Transverse colon (tissue), 4 donors: ENCODE measurements at regions not wholly inside any gene's neighbourhood (a gene's known extent, or its start where the extent isn't known, plus 50 kb on each side); places are given as distances from the start of the nearest gene placed in this dataset.
A peak's percentile ranks its signal among the peaks of the same experiment; 100 is the strongest.

Experiments used
- DNase-seq: peaks from one replicate; pipeline ENCODE4 v3.0.0-alpha.2; 2019
- H3K27ac ChIP-seq, 4 donors: fragments of 200-600 bp; sonication (generic); 2 replicates each; pipeline ENCODE4 v1.5.1; 2016 to 2018; ENCODE audit warnings: inconsistent platforms in 4 of 4
- H3K27me3 ChIP-seq: fragments of 200-600 bp; sonication (generic); 2 replicates; pipeline ENCODE4 v1.5.1; 2017; ENCODE audit warnings: inconsistent platforms
- H3K36me3 ChIP-seq, 4 donors: fragments of 200-600 bp; sonication (generic); 2 replicates each; pipeline ENCODE4 v1.5.1; 2017 to 2019; ENCODE audit warnings: inconsistent platforms in 4 of 4
- H3K4me1 ChIP-seq, 4 donors: fragments of 200-600 bp; sonication (generic); 2 replicates each; pipeline ENCODE4 v1.5.1; 2017 to 2020; ENCODE audit warnings: inconsistent platforms in 4 of 4
- H3K4me3 ChIP-seq, 4 donors: fragments of 200-600 bp; sonication (generic); 1 replicate in 1 of 4; 2 replicates in 3 of 4; pipeline versions ENCODE4 v1.5.1 to v1.6.1; 2017 to 2019; ENCODE audit warnings: inconsistent platforms in 4 of 4
- H3K9me3 ChIP-seq, 2 donors: fragments of 200-600 bp; sonication (generic); 2 replicates each; pipeline ENCODE4 v1.5.1; 2017 to 2019; ENCODE audit warnings: inconsistent platforms in 2 of 2
- EP300 ChIP-seq: sonication (generic); formaldehyde crosslinking; IDR thresholded peaks from one replicate; pipeline ENCODE4 v1.6.1; 2017; ENCODE audit warnings: antibody characterized with exemption, low read depth
- POLR2A ChIP-seq: fragments of 450-650 bp; IDR thresholded peaks from one replicate; pipeline ENCODE4 v1.6.1; 2016; ENCODE audit warnings: antibody characterized with exemption, mild to moderate bottlenecking, moderate library complexity
- POLR2AphosphoS5 ChIP-seq, 3 donors: sonication (generic); formaldehyde crosslinking; IDR thresholded peaks; one replicate each; pipeline ENCODE4 v1.6.1; 2016; ENCODE audit warnings: antibody characterized with exemption in 3 of 3
- WGBS, 2 donors: methylation state at CpG; one replicate each; pipeline ENCODE4 v1.1.5; 2018; ENCODE audit warnings: low coverage in 1 of 2; 5-methylcytosine and 5-hydroxymethylcytosine counted together
- in situ Hi-C, 4 donors: fragments of 200-750 bp; cut with MboI; loops; one replicate each; pipeline versions ENCODE4 v1.15.0 to v1.15.1; 2017; ENCODE audit warnings: low sequenced_read_pairs in 3 of 4, low pct_ligation_motif_present in 1 of 4, low pct_unique_long_range_greater_than_20kb in 1 of 4
- intact Hi-C: fragments of 100-400 bp; cut with DNase I; formaldehyde crosslinking; loops from one replicate; pipeline ENCODE4 v1.15.1; 2023; ENCODE audit warnings: low total_unique reads
- TF ChIP-seq, protein P1 (sequence below), 5 experiments: fragments of 200-600 bp in 3 of 5; fragments of 450-650 bp in 2 of 5; sonication (generic) in 3 of 5; IDR thresholded peaks; 1 replicate in 2 of 5; 2 replicates in 3 of 5; pipeline ENCODE4 v1.5.1; 2016 to 2017; ENCODE audit warnings: antibody characterized with exemption in 5 of 5, inconsistent platforms in 3 of 5, mild to moderate bottlenecking in 2 of 5, moderate library complexity in 1 of 5

DNA sequence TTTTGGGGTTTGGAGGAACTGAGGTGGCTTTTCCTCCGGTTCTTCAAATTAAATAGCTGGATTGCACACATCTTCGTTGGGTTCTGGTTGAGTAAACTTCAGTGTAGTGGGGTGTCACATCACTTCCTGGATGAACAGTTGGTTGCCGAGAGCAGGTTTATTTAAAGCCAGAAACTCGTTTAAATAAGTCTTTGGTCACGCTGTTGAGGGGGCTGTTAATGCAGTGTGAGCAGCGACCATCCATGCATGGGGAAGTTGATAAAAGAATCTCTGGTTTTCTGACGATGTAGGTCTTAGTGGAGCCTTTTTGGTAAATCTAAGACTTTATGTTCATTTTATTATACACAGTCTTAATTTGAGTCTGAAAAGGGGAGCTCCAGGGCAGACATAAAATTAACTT lies 351.2 kb upstream of the ARGLU1 start:
- 33 to 51% methylated on average over 4 to 7 of the region's 7 CpGs for WGBS, 2 donors
- intact Hi-C loops: no loop called here
- TF ChIP-seq, protein P1, sequence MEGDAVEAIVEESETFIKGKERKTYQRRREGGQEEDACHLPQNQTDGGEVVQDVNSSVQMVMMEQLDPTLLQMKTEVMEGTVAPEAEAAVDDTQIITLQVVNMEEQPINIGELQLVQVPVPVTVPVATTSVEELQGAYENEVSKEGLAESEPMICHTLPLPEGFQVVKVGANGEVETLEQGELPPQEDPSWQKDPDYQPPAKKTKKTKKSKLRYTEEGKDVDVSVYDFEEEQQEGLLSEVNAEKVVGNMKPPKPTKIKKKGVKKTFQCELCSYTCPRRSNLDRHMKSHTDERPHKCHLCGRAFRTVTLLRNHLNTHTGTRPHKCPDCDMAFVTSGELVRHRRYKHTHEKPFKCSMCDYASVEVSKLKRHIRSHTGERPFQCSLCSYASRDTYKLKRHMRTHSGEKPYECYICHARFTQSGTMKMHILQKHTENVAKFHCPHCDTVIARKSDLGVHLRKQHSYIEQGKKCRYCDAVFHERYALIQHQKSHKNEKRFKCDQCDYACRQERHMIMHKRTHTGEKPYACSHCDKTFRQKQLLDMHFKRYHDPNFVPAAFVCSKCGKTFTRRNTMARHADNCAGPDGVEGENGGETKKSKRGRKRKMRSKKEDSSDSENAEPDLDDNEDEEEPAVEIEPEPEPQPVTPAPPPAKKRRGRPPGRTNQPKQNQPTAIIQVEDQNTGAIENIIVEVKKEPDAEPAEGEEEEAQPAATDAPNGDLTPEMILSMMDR (IDR thresholded peaks at IDR 0.05): no peak
- TF ChIP-seq POLR2A (no peak), EP300 (no peak), POLR2AphosphoS5 (IDR thresholded peaks at IDR 0.05) (no peak)
- Histone ChIP-seq H3K27me3 (no peaks in the 10 kb centered on the region), H3K36me3 (no peaks in the 10 kb centered on the region), H3K4me3 (no peak overlapping the region), H3K9me3 (no peaks in the 10 kb centered on the region), H3K27ac (no peak overlapping the region), H3K4me1 (peaks cover 0 to 14% (median 7%) of the 10 kb centered on the region in 4 donors)
- no peak for DNase-seq
- in situ Hi-C loops: loop anchor here in 1 of 4 donors (25.0 kb wide), 1 partner anchor 357 kb away; the partner anchor contains the start of gene ARGLU1

DNA sequence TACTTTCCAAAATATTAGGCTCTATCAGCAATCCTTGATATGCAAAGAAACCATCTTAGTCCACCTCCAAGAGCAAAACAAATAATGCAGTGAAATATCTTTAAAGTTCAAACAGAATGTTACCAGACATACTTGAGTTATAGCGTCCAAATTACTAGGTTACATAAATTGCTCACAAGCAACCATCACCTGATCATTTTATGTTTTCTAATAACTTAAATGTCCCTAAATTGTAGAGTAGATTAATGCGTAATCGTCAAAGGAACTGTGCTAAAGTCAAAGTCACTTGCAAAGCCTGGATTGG lies 350.6 kb upstream of the ARGLU1 start:
- DNase-seq: no peak
- no peaks in the 10 kb centered on the region for H3K36me3 ChIP-seq
- in situ Hi-C loops: loop anchor here in 1 of 4 donors (25.0 kb wide), 1 partner anchor 356 kb away; the partner anchor contains the start of gene ARGLU1
- no peaks in the 10 kb centered on the region for H3K9me3 ChIP-seq
- peak overlapping the region in 2 of 4 donors; percentile 68 to 81 for H3K27ac ChIP-seq
- H3K27me3 ChIP-seq: no peaks in the 10 kb centered on the region
- intact Hi-C loops: no loop called here
- H3K4me1 ChIP-seq: peaks cover 0 to 14% (median 7%) of the 10 kb centered on the region in 4 donors
- WGBS, 2 donors: 43 to 55% methylated on average over 3 of the region's 3 CpGs
- no peak overlapping the region for H3K4me3 ChIP-seq
- TF ChIP-seq EP300 (no peak), POLR2AphosphoS5 (IDR thresholded peaks at IDR 0.05) (no peak), POLR2A (no peak)
- TF ChIP-seq, protein P1 (IDR thresholded peaks at IDR 0.05): no peak

DNA sequence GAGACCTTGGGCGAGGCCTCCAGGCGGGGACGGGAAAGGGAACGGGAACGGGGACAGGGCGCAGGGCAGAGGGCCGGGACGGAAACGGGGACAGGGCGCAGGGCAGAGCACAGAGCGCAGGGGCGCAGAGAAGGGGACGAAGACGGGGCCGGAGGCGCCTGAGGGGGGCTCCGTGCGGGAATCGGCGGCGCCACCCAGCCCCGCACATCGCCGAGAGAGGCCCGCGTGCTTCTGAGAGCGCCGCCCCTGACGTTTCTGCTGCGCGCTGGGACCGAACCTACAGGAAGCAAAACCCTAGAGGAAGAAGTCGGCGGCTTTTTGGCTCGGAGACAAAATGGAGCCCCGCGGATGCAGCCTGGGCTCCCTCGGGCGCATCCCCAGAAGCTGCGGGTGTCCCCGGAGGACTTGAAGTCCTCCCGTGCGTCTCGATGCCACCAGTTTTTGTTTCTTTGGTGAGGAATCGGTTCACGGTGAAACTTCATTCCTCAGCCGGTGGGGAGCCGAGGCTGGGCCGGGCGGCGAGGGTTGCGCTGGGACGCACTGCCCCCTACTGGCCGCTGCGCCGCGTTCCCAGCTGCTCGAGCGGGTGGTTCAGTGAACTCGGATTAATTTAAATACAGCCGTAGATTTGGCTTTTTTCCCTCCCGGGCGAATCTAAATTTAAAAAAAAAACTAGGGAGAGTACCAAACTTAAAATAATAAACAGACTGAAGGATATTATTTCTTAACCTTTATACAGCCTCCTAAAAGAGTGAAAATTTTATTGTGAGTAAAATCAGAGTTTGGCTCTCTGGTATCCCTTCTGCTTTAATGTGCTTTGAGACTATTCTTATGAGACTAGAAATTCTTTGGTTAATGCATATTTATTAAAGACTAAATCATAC lies 350.0 kb upstream of the ARGLU1 start:
- no peak for TF ChIP-seq POLR2AphosphoS5 (IDR thresholded peaks at IDR 0.05)
- TF ChIP-seq, protein P1 (IDR thresholded peaks at IDR 0.05): peak; percentile 82 to 95 (median 89)
- peak; percentile 78 for DNase-seq
- Histone ChIP-seq H3K4me3 (peak overlapping the region; percentile 35 to 90 (median 52)), H3K27me3 (no peaks in the 10 kb centered on the region), H3K27ac (peak overlapping the region; percentile 68 to 81 (median 76)), H3K36me3 (no peaks in the 10 kb centered on the region), H3K9me3 (no peaks in the 10 kb centered on the region), H3K4me1 (peaks cover 0 to 14% (median 7%) of the 10 kb centered on the region in 4 donors)
- intact Hi-C loops: no loop called here
- in situ Hi-C loops: loop anchor here in 1 of 4 donors (25.0 kb wide), 1 partner anchor 356 kb away; the partner anchor contains the start of gene ARGLU1
- 1 to 3% methylated on average over 18 to 63 of the region's 63 CpGs for WGBS, 2 donors

DNA sequence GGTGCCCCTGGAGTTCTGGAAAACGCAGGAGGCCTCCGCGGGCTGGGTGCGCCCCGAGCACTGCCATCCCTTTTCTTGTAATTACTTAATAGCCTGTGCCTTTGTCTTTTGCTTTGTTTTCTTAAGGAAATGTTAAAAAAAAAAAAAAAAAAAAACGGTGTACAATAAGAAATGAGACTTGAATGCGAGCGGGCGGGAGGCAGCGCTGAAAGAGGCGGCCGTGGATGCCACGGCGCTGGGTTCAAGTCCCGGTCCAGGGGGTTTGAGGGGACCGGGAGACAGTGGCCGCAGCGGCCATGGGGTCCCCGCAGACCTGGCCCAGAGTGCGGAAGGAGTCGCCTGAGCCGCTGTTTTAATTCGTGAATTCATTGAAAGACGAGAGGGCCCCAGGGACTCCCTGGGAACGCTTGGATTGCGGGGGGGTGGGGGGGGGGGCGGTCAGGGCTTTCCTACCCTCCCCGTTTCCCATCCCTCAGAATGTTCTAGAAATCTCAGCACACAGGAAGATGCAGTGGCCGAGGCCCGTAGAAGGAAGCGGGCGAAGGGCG lies 349.2 kb upstream of the ARGLU1 start:
- peaks cover 0 to 14% (median 7%) of the 10 kb centered on the region in 4 donors for H3K4me1 ChIP-seq
- peak overlapping the region; percentile 68 to 81 (median 76) for H3K27ac ChIP-seq
- WGBS, 2 donors: 26 to 60% methylated on average over 14 to 33 of the region's 33 CpGs
- intact Hi-C loops (no loop called here), in situ Hi-C loops (loop anchor here in 1 of 4 donors (25.0 kb wide), 1 partner anchor 355 kb away; the partner anchor contains the start of gene ARGLU1)
- no peak for TF ChIP-seq POLR2AphosphoS5 (IDR thresholded peaks at IDR 0.05)
- TF ChIP-seq POLR2A: no peak
- no peak for TF ChIP-seq EP300
- TF ChIP-seq, protein P1 (IDR thresholded peaks at IDR 0.05): no peak
- H3K36me3 ChIP-seq: no peaks in the 10 kb centered on the region
- no peaks in the 10 kb centered on the region for H3K9me3 ChIP-seq
- DNase-seq: no peak
- H3K4me3 ChIP-seq: peak overlapping the region in 3 of 4 donors; percentile 51 to 90 (median 53)
- H3K27me3 ChIP-seq: no peaks in the 10 kb centered on the region
